ENCODE measurements at regions not wholly inside any gene's neighbourhood (a gene's known extent, or its start where the extent isn't known, plus 50 kb on each side); places are given as distances from the start of the nearest gene placed in this dataset.
"Not testable (repeated sequence)": the region's sequence is repeated elsewhere in the genome, so short reads cannot be mapped to it uniquely, and the experiment has no call there.

DNA sequence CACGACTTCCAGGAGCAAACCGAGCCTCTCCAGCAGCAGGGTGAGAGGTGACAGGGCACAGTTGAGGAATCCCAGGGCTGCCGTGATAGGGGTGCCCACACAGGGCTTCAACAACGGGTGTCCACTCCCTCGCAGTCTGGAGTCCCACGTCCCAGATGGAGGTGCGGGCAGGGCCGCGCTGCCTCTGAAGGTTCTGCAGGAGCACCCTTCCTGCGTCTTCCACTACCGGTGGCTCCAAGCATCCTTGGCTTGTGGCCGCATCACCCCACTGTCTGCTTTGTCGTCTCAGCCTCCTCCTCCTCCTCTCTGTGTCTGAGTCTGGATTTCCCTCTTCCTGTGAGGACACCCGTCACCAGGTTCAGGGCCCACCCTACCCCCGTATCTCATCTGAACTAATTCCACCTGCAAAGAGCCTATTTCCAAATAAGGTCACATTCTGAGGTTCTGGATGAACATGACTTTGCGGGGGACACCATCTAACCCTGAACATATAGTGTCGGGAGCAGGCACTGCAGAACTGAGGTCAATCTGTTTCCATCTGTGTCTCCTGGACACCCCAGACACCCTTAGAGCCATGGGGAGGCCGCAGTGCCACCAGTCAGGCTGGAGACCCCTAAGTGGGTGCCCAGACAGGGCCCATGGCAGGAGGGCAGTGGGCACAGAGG is 117.3 kb upstream of the FOXD4L5 start:
- H3K4me1 ChIP-seq (ENCODE audit: control insufficient read depth in 2 of 2, insufficient read depth in 2 of 2, low read length in 2 of 2); H3K4me2 ChIP-seq (replicated peaks; ENCODE audit: low read depth, low read length, poor library complexity, severe bottlenecking); H3K9me3 Mint-ChIP-seq (ENCODE audit: insufficient read depth); H3K4me3 ChIP-seq (ENCODE audit: control extremely low read depth in 1 of 5, extremely low read depth in 1 of 5, insufficient read depth in 1 of 5, low read depth in 2 of 5, low read length in 4 of 5); H4K20me1 ChIP-seq (ENCODE audit: control insufficient read depth, insufficient read depth, low read length, poor library complexity, severe bottlenecking); H3K4me1 Mint-ChIP-seq; H3K27ac Mint-ChIP-seq; POLR2A ChIA-PET; H3K27ac ChIP-seq (ENCODE audit: low read length in 2 of 2); H3K79me2 ChIP-seq (ENCODE audit: control insufficient read depth, insufficient read depth, low read length); H2AFZ ChIP-seq (ENCODE audit: insufficient read depth, low read depth, low read length, poor library complexity, severe bottlenecking); DNase-seq; ATAC-seq (ENCODE audit: low read depth); intact Hi-C loops (cut with micrococcal nuclease); H3K27me3 ChIP-seq (replicated peaks in 1 of 4; ENCODE audit: control extremely low read depth in 1 of 4, control insufficient read depth in 3 of 4, insufficient read depth in 4 of 4, low read length in 3 of 4); H3K4me3 Mint-ChIP-seq; CTCF ChIA-PET; H3K9ac ChIP-seq (ENCODE audit: low read length); H3K36me3 ChIP-seq (replicated peaks in 1 of 2; ENCODE audit: control extremely low read depth in 1 of 2, control insufficient read depth in 1 of 2, extremely low read depth in 1 of 2, insufficient read depth in 2 of 2, low read length in 1 of 2); H3K27me3 Mint-ChIP-seq: not testable (repeated sequence)
- 88% methylated on average over 12 of the region's 18 CpGs for WGBS (ENCODE audit: insufficient coverage)
- peaks cover 0 to 57% (median 0%) of the 10 kb centered on the region in 3 donors for H3K9me3 ChIP-seq (ENCODE audit: control extremely low read depth in 1 of 3, control insufficient read depth in 2 of 3, insufficient read depth in 1 of 3, low read length in 2 of 3)

DNA sequence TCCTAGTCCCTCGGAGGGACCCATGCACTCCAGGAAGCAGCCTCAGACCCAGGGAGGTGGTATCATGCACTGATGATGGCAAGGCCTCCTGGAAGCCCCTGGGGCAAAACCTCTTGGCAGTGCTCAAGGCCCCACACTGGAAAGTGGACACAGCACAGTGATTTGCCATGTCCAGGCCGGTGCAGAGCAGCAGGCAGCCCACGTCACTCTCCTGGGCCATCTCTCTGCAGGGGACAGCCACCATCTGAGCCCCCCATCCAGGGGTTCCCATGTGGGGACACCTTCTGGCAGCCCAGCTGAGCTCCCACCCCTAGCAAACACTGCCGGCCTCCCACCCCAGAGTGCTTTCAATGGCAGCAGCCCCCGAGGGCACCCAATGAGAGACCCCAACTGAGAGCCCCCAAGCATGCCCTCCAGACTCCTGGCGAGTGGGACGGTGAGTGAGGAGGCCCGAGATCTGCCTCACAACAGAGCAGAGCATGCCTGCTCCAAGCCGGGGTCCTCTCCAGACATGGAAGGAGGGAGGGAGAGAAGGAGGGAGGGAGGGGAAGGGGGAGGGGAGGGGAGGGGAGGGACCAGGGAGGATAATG is 116.5 kb upstream of the FOXD4L5 start:
- H3K4me3 ChIP-seq (ENCODE audit: control extremely low read depth in 1 of 5, extremely low read depth in 1 of 5, insufficient read depth in 1 of 5, low read depth in 2 of 5, low read length in 4 of 5); H3K36me3 ChIP-seq (replicated peaks in 1 of 2; ENCODE audit: control extremely low read depth in 1 of 2, control insufficient read depth in 1 of 2, extremely low read depth in 1 of 2, insufficient read depth in 2 of 2, low read length in 1 of 2); H3K27me3 Mint-ChIP-seq; intact Hi-C loops (cut with micrococcal nuclease); H3K27ac Mint-ChIP-seq; DNase-seq; H3K79me2 ChIP-seq (ENCODE audit: control insufficient read depth, insufficient read depth, low read length); POLR2A ChIA-PET; H3K4me1 Mint-ChIP-seq; H3K27me3 ChIP-seq (replicated peaks in 1 of 4; ENCODE audit: control extremely low read depth in 1 of 4, control insufficient read depth in 3 of 4, insufficient read depth in 4 of 4, low read length in 3 of 4); H2AFZ ChIP-seq (ENCODE audit: insufficient read depth, low read depth, low read length, poor library complexity, severe bottlenecking); H3K9ac ChIP-seq (ENCODE audit: low read length); H3K27ac ChIP-seq (ENCODE audit: low read length in 2 of 2); ATAC-seq (ENCODE audit: low read depth); H3K4me1 ChIP-seq (ENCODE audit: control insufficient read depth in 2 of 2, insufficient read depth in 2 of 2, low read length in 2 of 2); H3K4me3 Mint-ChIP-seq; H3K9me3 Mint-ChIP-seq (ENCODE audit: insufficient read depth); CTCF ChIA-PET; H3K4me2 ChIP-seq (replicated peaks; ENCODE audit: low read depth, low read length, poor library complexity, severe bottlenecking); H4K20me1 ChIP-seq (ENCODE audit: control insufficient read depth, insufficient read depth, low read length, poor library complexity, severe bottlenecking): not testable (repeated sequence)
- H3K9me3 ChIP-seq (ENCODE audit: control extremely low read depth in 1 of 3, control insufficient read depth in 2 of 3, insufficient read depth in 1 of 3, low read length in 2 of 3) = peaks cover 0 to 54% (median 0%) of the 10 kb centered on the region in 3 donors
- WGBS (ENCODE audit: insufficient coverage) = 76% methylated on average over 7 of the region's 9 CpGs

Data from B cell (primary cell).